GM18505 (cell line): ENCODE measurements at regions not wholly inside any gene's neighbourhood (a gene's known extent, or its start where the extent isn't known, plus 50 kb on each side); places are given as distances from the start of the nearest gene placed in this dataset.

ENCODE experiments used
- ATAC-seq: cut with Tn5 transposase; IDR thresholded peaks from one replicate; pipeline ENCODE4 v1.9.1; 2021; ENCODE audit not compliant: unreplicated experiment
- POLR2A ChIP-seq: IDR thresholded peaks from 4 replicates; pipeline ENCODE4 v1.6.1; 2011; ENCODE audit warnings: borderline replicate concordance; ENCODE audit not compliant: insufficient read depth, insufficient read length; ENCODE audit errors: extremely low read depth

GRCh38 chr12:23426328-23426727, 523.1 kb downstream of the SOX5 start:
- ATAC-seq: no peak
- TF ChIP-seq POLR2A: no peak

GRCh38 chr12:23428758-23429157, 520.7 kb downstream of the SOX5 start:
- ATAC-seq: no peak
- no peak for TF ChIP-seq POLR2A

DNA sequence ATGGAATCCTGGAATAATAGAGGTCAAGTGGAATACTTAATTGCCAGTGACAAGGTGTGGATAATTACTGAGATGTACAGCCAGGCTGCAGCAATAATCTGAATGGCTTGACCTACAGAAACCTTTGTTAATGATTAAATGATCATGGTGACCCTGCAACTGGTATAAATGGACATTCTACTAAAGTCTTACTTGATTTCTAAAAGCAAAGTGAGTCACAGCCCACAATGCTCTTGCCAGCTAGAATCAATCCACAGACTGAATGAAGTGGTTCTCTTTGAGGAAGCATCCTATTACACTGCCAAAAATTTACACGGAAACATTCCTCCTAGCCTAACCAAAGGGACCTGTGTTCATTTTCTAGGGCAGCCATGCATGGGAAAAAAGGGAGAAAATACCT, 518.5 kb downstream of the SOX5 start:
- TF ChIP-seq POLR2A: no peak
- no peak for ATAC-seq

DNA sequence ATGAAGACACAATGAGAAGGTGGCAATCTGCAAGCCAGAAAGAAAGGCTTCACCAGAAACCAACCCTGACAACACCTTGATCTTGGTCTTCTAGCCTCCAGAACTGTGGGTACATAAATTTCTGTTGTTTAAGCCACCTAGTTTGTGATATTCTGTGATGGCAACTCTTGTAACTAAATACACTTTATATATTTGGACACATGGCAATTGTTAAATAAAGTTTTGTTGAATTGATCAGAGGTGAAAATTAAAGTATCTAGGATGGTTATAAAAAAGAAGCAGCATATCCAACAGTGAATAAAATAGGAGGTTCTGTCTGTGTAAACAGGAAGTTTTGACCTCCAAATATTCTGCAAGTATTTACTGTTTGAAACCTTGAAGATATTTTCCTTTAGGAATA, 516.3 kb downstream of the SOX5 start:
- no peak for TF ChIP-seq POLR2A
- ATAC-seq: no peak

- no peak for ATAC-seq
- no peak for TF ChIP-seq POLR2A
These were observed 515.3 kb downstream of the SOX5 start for GRCh38 chr12:23434154-23434553.

DNA sequence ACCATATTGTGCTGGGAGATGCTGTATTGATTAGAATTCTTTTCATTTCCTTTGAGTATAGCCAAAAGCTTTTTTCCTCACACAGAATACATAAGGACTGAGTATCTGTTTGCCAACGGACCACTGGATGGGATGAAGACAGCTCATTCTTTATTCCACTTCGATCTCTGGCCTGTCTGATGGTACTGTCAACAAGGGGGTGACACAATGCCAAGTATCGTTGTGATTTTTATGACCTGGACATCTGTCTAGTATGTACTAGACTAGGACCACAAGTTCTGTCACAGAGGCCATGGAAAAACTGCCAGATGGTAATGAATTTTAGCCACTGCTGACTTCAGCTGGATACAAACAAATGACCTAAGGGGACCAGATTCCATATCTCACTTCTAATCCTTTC, 502.7 kb downstream of the SOX5 start:
- TF ChIP-seq POLR2A: no peak
- no peak for ATAC-seq

GRCh38 chr12:23450810-23451209, 498.7 kb downstream of the SOX5 start:
- no peak for ATAC-seq
- no peak for TF ChIP-seq POLR2A

DNA sequence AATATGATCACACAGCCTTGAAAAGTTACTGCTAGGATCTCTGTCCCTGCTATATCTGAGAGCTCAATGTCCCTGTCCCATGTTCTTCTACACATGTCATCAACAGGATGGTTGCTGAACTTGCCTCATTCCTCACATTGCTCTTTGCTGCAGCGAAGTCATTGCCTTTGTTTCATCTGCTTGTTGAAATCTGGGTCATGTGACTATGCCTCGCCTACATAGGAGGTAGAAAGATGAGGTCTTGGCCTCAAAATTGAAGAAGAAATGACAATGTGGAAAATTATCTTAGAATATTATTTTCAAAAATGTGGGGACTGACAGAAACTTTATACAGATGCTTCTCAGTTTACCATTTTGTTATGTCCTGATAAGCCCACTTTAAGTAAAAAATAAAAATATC, 494.2 kb downstream of the SOX5 start:
- no peak for ATAC-seq
- TF ChIP-seq POLR2A: no peak

GRCh38 chr12:23458640-23459039, 490.8 kb downstream of the SOX5 start:
- no peak for ATAC-seq
- TF ChIP-seq POLR2A: no peak

DNA sequence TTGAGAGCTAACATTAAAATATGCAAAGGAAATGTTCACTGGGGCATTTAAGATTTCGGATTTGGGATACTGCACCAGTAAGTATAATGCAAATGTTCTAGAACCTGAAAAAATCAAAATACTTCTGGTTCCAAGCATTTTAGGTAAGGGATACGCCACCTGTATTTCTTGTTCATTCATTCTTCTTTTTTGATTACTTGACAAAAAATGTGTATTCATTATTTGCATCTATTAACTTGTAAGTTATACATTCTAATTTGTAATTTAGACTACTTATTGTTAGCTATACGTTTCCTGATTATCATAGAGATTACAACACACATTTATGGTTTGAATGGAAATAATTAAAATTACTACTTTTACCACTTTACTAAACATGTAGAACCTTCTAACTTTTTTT, 486.9 kb downstream of the SOX5 start:
- no peak for ATAC-seq
- no peak for TF ChIP-seq POLR2A

DNA sequence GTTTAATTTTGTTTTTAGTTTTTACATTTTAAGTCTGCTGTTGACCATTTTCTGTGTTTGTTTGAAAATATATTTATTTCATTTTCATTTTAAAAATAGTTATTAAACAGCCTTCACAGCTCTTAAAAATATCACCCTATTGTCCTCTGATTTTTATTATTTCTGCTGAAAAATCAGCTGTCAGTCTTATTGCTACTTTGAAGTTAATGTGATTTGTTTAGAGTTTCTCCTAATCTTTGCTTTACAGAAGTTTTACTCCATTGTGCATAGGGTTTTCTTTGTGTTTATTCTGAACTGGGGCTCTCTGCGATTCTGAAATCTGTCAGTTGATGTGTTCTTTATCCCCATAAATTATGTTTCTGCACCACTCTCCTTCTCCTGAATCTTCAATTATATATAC, 486.3 kb downstream of the SOX5 start:
- TF ChIP-seq POLR2A: no peak
- ATAC-seq: no peak

GRCh38 chr12:23464241-23464812, 485.1 kb downstream of the SOX5 start:
- no peak for TF ChIP-seq POLR2A
- no peak for ATAC-seq

GRCh38 chr12:23472329-23472971, 477.0 kb downstream of the SOX5 start:
- ATAC-seq: no peak
- TF ChIP-seq POLR2A: no peak

GRCh38 chr12:23473071-23473470, 476.4 kb downstream of the SOX5 start:
- TF ChIP-seq POLR2A: no peak
- ATAC-seq: no peak
